Chondrocyte (in vitro differentiated cells): ENCODE measurements at regions not wholly inside any gene's neighbourhood (a gene's known extent, or its start where the extent isn't known, plus 50 kb on each side); places are given as distances from the start of the nearest gene placed in this dataset.
A peak's percentile ranks its signal among the peaks of the same experiment; 100 is the strongest.

ENCODE experiments used
- DNase-seq: peaks from one replicate; pipeline ENCODE4 v3.0.0; 2021; ENCODE audit warnings: mixed read lengths, low spot score
- H3K27ac Mint-ChIP-seq: one replicate; pipeline ENCODE4 v1.8.0; 2021; ENCODE audit warnings: mild to moderate bottlenecking, moderate library complexity, mixed read lengths; ENCODE audit not compliant: unreplicated experiment
- H3K27me3 Mint-ChIP-seq: 2 replicates; pipeline ENCODE4 v1.8.0; 2021; ENCODE audit warnings: low read depth, mixed read lengths
- H3K36me3 Mint-ChIP-seq: 2 replicates; pipeline ENCODE4 v1.8.0; 2021; ENCODE audit warnings: low read depth, mixed read lengths
- H3K4me1 Mint-ChIP-seq: 2 replicates; pipeline ENCODE4 v1.8.0; 2021; ENCODE audit warnings: low read depth, mild to moderate bottlenecking, mixed read lengths
- H3K4me3 Mint-ChIP-seq: one replicate; pipeline ENCODE4 v1.8.0; 2021; ENCODE audit warnings: mild to moderate bottlenecking, moderate library complexity, mixed read lengths; ENCODE audit not compliant: unreplicated experiment
- H3K9me3 Mint-ChIP-seq: 2 replicates; pipeline ENCODE4 v1.8.0; 2021; ENCODE audit warnings: low read depth, mixed read lengths
- CTCF ChIP-seq: fragments of 200-600 bp; sonication (generic); IDR thresholded peaks from 2 replicates; pipeline ENCODE4 v1.5.0; 2021; ENCODE audit warnings: antibody characterized with exemption, mild to moderate bottlenecking, moderate library complexity

- Mint-ChIP-seq H3K27ac (peak overlapping the region; percentile 58), H3K36me3 (no peaks in the 10 kb centered on the region), H3K4me3 (no peak overlapping the region), H3K9me3 (no peaks in the 10 kb centered on the region), H3K27me3 (no peaks in the 10 kb centered on the region), H3K4me1 (peaks cover 8% of the 10 kb centered on the region)
- TF ChIP-seq CTCF = no peak
- no peak for DNase-seq
Measured at GRCh38 chr6:97697456-97697855, 414.4 kb upstream of the MMS22L start.

- no peak for DNase-seq
- no peaks in the 10 kb centered on the region for H3K36me3 Mint-ChIP-seq
- peaks cover 8% of the 10 kb centered on the region for H3K4me1 Mint-ChIP-seq
- H3K27me3 Mint-ChIP-seq = no peaks in the 10 kb centered on the region
- no peak overlapping the region for H3K4me3 Mint-ChIP-seq
- H3K9me3 Mint-ChIP-seq = no peaks in the 10 kb centered on the region
- no peak overlapping the region for H3K27ac Mint-ChIP-seq
- no peak for TF ChIP-seq CTCF
Measured at GRCh38 chr6:97701801-97702200, 418.8 kb upstream of the MMS22L start.

- H3K9me3 Mint-ChIP-seq = no peaks in the 10 kb centered on the region
- H3K4me3 Mint-ChIP-seq = no peak overlapping the region
- no peak overlapping the region for H3K27ac Mint-ChIP-seq
- H3K36me3 Mint-ChIP-seq = no peaks in the 10 kb centered on the region
- DNase-seq = no peak
- no peaks in the 10 kb centered on the region for H3K27me3 Mint-ChIP-seq
- H3K4me1 Mint-ChIP-seq = peaks cover 5% of the 10 kb centered on the region
- TF ChIP-seq CTCF = no peak
Measured at GRCh38 chr6:97702248-97702647, 419.2 kb upstream of the MMS22L start.

- no peak overlapping the region for H3K4me3 Mint-ChIP-seq
- H3K36me3 Mint-ChIP-seq = no peaks in the 10 kb centered on the region
- H3K27me3 Mint-ChIP-seq = no peaks in the 10 kb centered on the region
- no peak overlapping the region for H3K27ac Mint-ChIP-seq
- TF ChIP-seq CTCF = no peak
- DNase-seq = no peak
- H3K4me1 Mint-ChIP-seq = no peaks in the 10 kb centered on the region
- H3K9me3 Mint-ChIP-seq = no peaks in the 10 kb centered on the region
Measured at GRCh38 chr6:97703661-97704060, 420.6 kb upstream of the MMS22L start.

GRCh38 chr6:97705568-97705967 lies 422.6 kb upstream of the MMS22L start:
- peak; percentile 80 for TF ChIP-seq CTCF

More at GRCh38 chr6:97705568-97705967, 422.6 kb upstream of the MMS22L start:
- Mint-ChIP-seq H3K27ac (no peak overlapping the region), H3K4me3 (no peak overlapping the region), H3K27me3 (no peaks in the 10 kb centered on the region), H3K9me3 (no peaks in the 10 kb centered on the region), H3K4me1 (no peaks in the 10 kb centered on the region), H3K36me3 (no peaks in the 10 kb centered on the region)
- DNase-seq = no peak
